ENCODE measurements at regions not wholly inside any gene's neighbourhood (a gene's known extent, or its start where the extent isn't known, plus 50 kb on each side); places are given as distances from the start of the nearest gene placed in this dataset.

DNA sequence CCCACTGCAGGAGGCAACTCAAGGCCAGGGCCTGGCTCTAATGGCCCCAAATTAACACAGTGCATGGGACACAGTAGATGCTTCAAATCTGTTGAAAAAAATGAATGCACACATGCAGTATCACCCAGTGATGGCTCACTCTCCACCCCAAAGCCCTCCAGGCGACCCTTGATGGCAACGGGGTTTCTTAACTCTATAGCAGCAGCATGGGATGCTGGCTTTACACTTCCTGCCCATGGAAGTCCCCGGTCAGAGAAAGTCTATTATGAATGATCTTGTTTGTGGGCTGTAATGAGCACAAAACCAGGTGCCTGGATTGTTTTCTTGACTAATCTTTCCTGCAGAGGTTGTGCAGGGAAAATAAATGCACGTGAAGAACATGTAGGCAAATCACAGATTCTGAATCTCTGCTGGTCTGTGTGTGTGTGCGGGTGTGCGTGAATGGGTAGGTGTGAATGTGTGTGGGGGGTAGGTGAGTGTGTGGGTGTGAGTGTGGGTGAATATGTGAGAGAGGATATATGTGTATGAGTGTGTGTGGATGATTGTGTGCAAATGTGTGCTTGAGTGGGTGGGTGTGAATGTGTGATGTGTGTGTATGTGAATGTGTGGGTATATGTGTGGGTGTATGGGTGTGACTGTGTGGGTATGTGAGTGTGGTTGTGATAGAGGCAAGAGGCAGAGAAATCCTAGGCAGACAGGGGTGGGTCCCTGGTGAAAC is 60.1 kb upstream of the MLN start:
- DNase-seq (ENCODE audit: low read depth) = no peak

GRCh38 chr6:33863084-33863483 is 59.3 kb upstream of the MLN start:
- DNase-seq (ENCODE audit: low read depth) = no peak

- no peak for DNase-seq (ENCODE audit: low read depth)
These were observed 58.7 kb upstream of the MLN start for GRCh38 chr6:33862536-33862935.

- DNase-seq (ENCODE audit: low read depth) = no peak
These were observed 57.9 kb upstream of the MLN start for GRCh38 chr6:33861722-33862121.

DNA sequence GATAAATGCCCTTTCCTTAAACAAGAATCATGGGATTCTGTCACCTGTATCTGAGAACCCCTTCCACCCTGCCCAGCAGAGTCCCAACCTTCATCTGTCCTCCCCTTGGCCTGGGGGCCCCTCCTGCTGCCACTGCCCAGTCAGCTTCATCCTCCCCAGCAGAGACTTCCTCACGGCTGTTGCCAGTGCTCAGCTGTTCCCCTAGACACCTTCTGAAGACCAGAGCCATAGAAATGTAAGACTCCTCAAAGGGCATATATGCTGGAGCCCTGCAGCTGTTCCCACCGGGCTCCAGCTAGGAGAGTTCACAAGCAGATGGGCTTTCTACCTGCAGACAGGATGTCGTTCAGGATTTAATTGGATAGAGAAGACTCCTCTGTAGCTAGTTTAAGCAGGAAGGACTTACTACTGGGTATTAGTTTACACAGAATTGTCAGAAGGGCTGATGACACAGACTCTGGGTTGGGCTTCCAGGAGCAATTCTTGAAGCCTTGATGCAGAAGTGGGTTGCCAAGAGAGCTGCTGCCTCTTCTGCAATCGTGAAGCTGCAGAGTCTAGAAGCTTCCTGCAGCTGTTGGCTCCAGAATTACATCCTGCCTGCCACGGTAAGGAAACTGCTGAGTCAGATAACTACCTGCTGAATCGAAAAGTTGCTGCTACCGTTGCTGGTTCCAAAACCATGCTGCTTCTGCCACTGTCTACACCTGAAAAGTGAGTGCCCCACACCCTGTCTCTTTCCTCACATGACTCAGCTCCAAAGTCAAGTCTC is 57.1 kb upstream of the MLN start:
- peak; percentile 47 for DNase-seq (ENCODE audit: low read depth)

DNA sequence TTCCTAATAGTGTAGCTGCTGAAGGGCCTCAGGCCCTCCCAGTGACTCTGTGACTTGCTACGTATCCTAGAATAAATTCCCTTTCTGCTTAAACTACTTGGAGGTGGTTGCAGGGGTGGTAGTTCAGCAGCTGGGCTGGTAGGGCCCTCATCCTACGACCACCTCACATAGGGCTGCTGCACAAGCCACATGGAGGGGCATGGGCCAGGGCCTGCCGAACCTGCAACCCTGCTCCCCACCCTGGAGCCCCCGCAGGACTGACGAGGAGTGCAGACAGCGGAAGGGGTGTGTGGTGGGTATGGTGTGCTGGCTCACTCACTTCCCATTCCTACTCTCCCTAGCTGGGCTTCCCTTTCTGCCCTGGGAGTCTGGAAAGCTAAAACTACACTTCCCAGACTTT is 56.2 kb upstream of the MLN start:
- DNase-seq (ENCODE audit: low read depth) = no peak

DNA sequence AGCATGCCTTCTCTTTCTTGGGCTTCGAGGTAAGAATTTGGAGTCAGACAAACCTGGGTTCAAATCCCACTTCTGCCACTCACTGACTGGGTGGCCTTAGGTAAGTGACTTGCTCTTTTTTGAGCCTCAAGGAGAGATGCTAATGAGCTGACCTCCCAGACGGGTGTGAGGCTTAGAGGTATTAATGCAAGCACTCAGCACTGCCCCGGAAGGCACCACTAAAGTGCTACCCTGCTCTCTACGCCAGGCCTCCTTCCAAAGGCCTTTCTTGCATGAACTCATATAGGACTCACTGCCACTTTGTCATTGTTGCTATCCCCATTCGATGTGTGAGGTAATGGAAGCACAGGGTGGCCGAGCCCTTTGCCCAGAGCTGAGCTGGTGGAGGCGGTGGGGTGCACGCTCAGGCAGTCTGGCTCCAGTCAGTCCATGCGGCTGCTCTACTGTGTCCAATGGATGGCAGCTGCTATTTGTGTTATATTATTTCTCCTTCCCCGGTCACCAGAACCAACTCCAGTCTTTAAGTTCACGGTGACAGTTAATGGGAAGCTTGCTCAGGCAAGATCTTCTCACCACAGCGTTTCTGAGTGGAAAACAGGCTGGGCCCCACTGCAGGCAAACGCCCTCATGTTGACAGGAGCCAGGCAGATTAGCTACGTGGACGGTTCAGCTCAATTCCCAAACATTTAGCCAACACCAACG is 55.2 kb upstream of the MLN start:
- no peak for DNase-seq (ENCODE audit: low read depth)

- no peak for DNase-seq (ENCODE audit: low read depth)
These were observed 54.2 kb upstream of the MLN start for GRCh38 chr6:33857932-33858475.

DNA sequence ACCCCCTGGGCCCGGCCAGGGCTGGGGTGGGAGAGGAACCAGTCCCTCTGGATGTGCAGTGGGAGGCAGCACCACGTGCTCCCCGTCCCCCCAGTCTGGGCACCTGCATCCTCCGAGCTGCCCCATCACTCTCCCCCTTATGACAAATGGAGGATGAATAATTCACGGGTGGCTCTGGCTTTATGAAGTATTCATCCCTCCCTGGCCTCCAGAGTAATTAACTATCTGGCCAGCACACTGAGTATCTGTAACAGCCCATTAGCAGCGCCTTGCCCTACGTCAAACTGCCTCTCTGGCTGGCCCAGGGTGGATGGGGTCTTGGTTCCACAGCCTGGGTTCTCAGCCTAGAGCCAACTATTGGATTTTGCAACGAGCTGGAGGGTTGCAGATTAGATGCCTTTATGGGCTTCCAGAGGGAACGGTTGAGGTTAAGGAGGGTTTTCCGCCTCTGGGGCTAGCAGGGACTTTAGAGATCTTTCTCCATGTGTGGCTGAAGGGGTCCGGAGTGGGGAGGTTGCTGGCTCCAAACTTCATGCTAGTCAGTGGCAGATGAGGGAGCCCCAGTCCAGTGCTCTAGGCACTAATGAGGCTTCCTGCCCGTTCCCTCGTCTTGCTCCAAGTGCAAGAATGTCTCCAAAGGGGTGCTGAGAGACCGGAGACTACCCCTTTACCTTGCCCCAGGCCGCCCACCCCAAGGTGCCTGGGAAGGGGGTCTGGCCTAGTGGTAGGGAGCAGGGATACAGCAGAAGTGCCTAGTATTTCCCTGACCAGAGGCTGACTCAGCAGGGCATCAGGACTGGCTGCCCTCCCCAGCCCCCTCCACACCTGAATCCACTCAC is 53.5 kb upstream of the MLN start:
- no peak for DNase-seq (ENCODE audit: low read depth)

GRCh38 chr6:33856655-33857054 is 52.9 kb upstream of the MLN start:
- DNase-seq (ENCODE audit: low read depth) = no peak

DNA sequence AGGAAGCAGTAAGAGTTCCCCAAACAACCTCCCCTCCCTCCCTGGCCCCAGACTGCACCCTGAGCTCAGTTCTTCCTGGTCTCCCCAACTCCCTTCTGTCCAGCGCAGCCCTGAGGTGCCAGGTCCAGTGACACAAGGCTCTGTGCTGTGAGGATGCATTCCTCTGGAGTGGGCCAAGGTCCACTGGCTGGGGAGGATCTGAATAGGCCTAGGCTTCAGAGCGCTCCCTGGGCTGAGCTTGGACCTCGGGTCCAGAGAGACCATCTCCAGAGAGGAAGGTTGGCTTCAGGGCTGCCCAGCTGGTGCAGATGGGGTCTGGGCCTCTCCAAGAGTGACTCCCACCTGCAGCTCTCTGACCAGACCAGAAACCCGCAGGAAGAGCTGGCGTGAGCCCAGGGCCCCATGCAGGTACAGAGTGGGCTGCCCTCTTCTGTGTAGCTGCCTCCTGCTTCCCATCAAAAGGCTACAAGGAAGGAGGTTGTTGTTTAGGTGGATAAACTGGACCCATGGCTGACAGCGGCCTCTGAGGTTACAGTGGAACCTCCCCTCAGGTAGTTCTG is 52.3 kb upstream of the MLN start:
- DNase-seq (ENCODE audit: low read depth) = no peak

GRCh38 chr6:33854572-33855030 is 50.8 kb upstream of the MLN start:
- DNase-seq (ENCODE audit: low read depth) = no peak

DNA sequence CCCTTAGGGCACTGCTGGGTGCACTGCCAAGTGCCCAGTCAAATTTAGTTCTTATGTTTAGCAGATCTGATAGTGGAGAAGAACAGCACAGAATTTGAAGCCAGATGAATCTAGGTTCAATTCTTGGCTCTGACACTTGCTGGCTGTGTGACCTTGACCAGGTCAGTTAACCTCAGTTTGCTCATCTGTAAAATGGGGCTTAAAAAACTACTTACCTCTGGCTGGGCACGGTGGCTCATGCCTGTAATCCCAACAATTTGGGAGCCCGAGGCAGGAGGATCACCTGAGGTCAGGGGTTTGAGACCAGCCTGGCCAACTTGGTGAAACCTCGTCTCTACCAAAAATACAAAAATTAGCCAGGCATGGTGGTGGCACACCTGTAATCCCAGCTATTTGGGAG is 49.9 kb upstream of the MLN start:
- no peak for DNase-seq (ENCODE audit: low read depth)
